Testis (tissue), 2 donors: ENCODE measurements at regions not wholly inside any gene's neighbourhood (a gene's known extent, or its start where the extent isn't known, plus 50 kb on each side); places are given as distances from the start of the nearest gene placed in this dataset.

Source experiments
- CTCF ChIP-seq, 3 experiments: fragments of 450-650 bp in 2 of 3; fragments of 200-600 bp in 1 of 3; sonication (generic) in 1 of 3; IDR thresholded peaks; one replicate each; pipeline ENCODE4 v1.5.1; 2016 to 2019; ENCODE audit warnings: antibody characterized with exemption in 3 of 3, mild to moderate bottlenecking in 2 of 3, moderate library complexity in 1 of 3
- POLR2A ChIP-seq: fragments of 450-650 bp; IDR thresholded peaks from one replicate; pipeline ENCODE4 v1.6.1; 2017; ENCODE audit warnings: antibody characterized with exemption, mild to moderate bottlenecking, moderate library complexity

DNA sequence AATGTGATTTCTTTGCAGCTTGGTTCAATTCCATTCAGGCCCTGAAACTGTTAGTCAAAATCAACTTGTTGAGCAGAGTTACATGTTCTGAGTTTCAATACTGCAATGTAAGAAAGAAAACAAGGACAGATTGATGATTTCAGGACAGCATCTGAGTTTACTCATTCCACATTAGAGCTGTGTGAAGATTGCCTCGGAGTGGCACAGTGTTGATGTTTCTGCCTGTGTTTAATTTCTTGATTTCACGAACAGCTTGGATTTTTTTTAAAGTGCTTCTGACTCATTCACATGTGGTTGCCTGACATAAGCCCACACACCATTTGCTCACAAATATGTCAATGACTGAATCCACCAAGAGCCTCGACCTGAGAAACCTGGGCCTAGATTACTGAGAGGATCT, 101.2 kb upstream of the PARD3 start:
- TF ChIP-seq CTCF (IDR thresholded peaks at IDR 0.05) (no peak), POLR2A (no peak)
